NCI-H2196 treated with DMSO at 0.1 percent for 48 hours (cell line): ENCODE measurements at regions not wholly inside any gene's neighbourhood (a gene's known extent, or its start where the extent isn't known, plus 50 kb on each side); places are given as distances from the start of the nearest gene placed in this dataset.

Experiments
- DNase-seq: peaks from one replicate; lab custom pipeline; 2025; ENCODE audit not compliant: unreplicated experiment; lab: John Stamatoyannopoulos, UW

DNA sequence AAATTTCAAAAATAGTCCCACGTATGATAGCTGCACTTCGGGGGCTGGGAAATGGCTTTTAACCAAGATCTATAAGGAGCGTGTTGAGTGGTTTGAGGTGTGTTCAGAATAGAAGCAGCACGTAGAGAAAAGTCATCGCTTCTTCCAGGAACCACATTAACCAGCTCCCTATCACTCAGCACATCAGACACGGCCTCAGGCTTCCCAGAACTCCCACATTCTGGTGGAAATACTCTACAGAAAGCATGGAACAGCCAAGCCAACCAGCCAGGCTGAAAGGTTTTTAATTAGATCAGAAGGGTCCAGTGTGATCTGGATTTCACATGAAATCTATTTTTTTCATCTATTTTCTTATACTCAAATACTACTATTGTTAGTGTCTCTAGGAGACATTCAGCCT is 231.5 kb upstream of the NRP1 start:
- no peak for DNase-seq

DNA sequence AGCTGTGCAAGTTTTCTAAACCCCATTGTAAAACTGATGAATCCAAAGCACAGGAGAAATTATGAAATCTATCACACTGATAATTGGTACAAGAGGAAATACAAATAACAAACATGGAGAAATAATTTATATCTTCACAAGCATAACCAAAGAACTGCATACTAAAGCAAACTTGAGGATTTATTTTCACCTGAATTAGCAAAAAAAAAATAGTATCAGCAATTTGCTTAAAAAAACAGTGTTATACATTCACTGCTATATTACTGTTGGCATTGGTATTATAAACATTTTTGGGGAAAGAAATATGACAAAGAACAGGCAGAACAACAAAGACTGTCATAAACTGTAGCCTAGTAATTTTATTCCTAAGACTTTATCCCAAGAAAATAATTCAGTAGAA is 230.8 kb upstream of the NRP1 start:
- no peak for DNase-seq

DNA sequence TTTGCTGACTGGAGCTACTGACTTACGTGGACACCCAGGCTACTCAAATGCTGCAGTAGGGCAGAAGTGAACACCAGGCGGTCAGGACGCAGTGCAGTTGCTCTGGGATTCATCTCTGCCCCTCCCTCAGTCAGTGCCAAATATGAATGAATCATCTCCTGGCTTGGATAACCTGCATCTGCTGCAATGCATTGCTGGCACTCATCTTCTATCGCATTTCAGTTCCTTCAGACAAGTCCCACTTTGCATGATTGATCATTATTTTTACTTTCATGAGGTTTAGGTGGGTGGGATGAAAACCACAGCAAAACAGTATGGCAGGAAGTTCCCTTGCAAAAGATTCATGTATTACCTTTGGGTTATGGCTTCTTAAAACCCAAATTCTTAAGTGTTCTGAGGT is 224.6 kb upstream of the NRP1 start:
- DNase-seq = no peak

DNA sequence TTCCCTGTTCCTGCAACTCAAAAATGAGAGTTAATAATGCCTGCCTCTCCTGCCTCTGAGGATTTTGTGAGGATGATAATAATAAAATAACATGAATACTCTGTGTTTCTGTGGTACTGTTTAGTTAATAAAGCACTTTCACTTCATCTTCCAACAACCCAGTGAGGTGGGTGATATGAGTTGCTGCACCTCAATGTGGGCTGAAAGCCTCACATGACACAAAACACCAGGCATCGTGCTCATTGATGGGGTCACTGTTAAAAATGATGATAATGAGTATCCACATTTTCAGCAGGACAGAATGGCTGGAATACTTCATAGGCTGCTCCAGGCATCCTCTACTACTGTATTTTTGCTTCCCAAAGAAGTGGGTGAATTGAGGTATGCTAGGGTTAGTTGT is 222.8 kb upstream of the NRP1 start:
- DNase-seq = no peak

DNA sequence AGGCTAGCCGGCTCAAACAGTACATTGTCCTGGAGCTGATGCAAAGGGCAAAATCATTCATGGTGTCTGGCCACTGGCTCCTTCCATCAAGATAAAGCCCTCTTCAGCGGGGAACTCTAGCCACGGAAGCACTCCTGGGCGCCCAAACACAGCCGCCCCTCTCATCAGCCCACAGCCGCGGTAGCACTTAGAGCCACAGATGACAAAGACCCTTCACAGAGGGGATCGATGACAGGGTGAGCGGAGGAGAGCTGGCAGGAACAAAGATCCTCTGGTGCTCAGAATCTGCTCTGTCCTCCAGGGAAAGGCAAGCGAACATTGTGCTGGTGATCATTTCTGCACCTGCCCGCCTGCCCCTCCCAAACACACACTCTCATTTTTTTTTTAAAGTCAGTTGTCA is 222.2 kb upstream of the NRP1 start:
- DNase-seq = no peak

DNA sequence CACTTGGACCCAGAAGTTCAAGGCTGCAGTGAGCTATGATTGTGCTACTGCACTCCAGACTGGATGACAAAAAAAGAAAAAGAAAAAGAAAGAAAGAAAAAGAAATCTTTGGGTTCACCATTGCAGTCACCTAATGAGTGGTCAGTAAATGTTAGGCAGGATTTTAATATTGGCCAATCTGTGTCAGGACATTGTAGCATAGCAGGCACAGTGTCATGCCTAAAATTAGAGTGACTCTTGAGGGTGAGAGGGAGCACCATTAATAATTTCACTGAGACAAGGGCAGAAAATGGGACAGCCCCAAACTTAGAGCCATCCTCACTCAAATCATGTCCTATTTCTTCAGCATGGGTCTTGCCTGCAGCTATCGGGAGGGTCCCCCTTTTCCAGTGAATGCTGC is 221.6 kb upstream of the NRP1 start:
- DNase-seq = no peak

DNA sequence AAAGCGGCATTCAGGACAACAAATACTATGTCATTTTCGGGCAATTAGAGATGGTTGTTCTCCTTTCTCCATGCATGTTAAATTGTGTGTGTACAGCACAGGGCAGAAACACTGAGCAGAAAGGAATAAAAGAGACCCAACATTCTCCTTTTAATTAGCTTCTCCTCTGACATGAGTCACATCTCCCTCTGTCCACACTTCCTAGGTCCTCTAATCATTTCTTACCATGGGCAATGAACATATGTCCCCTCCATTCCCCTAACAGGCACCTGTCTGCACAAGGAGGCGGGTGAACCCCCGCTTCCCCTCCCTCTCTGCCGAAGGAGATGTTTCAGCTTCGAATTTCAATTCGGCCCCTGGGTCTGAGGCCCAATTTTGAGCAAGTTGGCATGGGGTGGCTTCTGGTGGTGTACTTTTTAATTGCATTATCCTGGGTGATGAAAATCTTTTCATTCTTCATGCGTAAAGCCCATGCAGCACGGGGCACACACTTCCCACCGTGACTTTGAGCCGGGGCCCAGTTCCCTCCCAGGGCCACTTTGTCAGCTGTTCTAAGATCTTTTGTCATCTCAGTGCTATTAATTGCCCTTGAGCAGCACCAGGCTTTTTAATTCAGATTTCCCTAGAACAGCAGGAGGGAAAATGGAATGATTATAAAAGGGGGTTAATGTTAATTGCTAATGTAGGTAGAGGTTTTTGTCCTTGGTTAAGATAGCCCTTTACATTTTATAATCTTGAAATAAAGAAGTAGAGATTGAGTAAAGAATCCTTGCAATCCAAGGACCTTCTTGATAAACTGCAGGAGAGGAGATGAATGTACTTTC is 219.5 kb upstream of the NRP1 start:
- no peak for DNase-seq

DNA sequence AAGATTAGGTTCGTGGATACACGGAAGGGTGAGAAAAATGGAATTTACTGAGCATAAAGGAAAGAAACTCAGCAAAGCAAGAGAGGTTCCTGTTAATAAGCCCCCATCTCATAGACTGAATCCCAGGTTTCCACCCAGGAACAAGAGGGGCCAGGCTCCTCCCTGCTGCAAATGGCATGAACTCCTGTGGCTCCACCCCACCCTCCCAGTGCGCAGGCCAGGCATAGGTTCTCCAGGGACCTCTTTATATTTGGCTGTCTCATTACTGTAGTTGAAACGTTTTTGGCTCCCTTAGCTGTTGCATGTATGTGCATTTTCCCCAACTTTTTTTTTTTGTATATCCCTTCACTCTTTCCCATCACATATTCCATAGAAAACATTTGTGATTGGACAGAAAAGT is 217.8 kb upstream of the NRP1 start:
- DNase-seq = no peak

DNA sequence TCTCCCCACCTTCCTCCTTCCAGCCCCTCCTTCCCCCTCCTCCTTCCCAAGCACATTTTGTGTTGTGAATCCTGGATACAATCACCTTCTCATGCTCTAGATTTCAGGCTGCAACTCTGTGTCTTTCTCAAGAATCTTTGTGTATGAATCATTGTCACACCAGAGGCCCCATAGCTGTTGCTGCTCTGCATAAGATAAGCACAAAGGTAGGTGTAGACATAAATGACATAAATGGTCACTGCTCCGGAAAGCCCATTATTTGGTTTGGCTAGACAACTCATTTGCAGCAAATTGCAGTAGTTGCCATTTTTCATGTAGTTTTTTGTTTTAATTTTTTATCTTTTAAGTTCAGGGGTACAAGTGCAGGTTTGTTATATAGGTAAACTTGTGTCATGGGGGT is 216.3 kb upstream of the NRP1 start:
- no peak for DNase-seq

DNA sequence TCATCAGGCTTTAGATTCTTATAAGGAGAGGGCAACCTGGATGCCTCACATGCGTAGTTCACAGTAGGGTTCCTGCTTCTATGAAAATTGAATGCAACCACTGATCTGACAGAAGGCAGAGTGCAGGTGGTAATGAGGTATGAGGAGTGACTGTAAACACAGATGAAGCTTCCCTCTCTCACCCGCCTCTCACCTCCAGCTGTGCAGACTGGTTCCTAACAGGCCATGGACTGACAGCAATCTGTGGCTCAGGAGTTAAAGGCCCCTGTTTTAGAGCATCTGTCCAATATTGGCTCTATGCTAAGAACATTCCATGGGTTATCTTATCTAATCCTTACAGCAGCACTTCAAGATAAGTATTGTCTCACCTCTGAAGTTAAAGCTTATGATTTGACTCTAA is 213.5 kb upstream of the NRP1 start:
- DNase-seq = no peak

DNA sequence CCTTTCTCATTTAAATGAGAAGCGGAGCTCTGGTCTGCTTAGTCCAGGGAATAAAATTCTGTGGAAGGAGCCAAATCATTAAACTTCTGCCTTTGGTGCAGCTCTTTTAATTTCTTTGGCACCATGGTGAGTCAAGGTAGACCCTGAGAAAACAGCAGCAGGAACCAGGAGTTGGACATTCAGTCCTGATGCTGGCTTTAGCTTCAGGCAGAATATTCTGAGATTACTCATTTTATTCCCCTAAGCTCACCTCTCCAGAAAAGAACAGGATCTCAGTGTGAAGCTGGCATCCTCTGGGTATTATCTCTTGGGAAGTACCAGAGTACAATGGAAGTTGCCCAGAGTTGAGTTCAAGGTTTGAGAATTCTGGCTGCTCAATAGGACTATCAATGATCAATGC is 211.6 kb upstream of the NRP1 start:
- no peak for DNase-seq

DNA sequence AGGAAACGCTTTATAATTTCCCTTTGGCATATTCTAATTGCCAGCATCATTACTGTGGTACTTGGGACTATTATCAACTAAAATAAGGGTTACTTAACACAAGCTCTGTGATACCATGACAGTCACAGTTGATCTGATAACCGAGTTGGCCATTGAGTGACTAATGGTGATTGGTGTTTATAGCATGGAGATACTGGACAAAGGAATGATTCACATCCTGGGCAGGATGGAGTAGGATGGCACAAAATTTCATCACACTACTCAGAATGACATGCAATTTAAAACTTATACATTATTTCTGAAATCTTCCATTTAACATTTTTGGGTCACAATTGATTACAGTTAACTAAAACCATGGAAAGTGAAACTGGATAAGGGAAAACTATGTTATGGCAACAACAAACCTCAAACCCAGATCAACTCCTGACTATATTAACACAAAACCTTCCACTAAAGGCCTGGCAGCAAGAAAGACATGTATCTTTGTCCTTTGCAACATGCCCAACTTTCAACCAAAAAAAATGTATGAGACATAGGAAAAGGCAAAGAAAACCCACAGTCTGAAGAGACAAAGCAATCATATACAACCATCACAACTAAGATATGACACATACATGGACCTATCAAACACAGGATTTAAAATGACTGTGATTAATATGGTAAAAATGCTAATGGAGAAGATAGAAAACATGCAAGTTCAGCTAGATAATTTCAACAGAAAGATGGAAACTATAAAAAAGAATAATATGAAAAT is 208.5 kb upstream of the NRP1 start:
- DNase-seq = no peak

DNA sequence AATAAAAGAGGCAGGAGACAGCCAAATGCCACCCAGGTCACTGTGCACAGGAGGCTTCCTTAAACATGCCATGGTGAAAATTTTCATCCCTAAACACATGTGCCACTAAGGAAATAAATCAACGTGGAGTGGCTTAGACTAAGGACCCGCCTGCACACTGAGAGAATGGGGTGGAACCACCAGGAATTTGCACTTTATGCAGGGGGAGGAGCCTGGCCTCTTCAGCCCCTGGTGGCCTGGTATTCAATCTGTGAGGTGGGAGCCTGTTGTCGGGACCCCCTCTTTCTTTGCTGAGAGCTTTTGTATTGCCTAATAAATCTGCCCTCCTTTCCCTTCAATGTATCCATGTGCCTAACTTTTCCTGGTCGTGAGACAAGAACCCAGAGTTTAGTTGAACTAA is 204.6 kb upstream of the NRP1 start:
- DNase-seq = no peak

DNA sequence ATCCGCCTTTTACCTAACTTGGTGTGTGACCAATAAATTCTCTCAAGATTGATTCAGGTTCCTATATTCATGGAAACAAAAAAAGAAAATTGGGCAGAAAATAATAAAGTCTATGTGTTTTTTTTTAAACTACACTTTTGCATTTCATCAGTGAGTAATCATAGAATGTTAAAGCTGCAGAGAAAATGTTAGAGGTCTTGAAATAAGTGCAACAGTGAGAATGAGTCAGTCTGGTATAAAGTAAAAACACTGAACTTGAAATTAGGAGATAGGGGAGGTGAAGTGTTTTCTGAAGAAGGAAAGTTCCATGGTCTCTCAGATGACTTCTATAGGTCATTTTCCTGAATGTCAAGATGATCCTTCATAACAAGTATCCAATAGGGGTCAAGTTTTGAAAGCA is 202.6 kb upstream of the NRP1 start:
- DNase-seq = no peak

DNA sequence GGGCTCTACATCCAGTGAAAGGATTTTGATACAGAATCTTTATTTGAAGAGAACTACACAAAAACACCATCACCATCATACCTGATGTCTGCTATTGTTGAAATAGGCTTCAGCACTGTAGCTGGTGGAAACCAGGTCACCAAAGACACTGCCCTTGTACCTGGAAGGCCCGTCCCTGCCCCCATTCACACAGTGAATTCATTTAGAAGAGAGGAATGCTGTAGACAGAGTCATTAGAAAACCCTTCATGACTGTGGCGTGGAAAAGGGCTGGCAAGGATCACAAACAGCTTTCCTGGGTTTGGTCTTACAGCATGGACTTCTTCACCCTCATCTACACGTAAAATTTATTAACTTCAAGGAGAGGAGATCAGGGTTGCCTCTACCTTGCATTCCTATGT is 202.0 kb upstream of the NRP1 start:
- DNase-seq = no peak

DNA sequence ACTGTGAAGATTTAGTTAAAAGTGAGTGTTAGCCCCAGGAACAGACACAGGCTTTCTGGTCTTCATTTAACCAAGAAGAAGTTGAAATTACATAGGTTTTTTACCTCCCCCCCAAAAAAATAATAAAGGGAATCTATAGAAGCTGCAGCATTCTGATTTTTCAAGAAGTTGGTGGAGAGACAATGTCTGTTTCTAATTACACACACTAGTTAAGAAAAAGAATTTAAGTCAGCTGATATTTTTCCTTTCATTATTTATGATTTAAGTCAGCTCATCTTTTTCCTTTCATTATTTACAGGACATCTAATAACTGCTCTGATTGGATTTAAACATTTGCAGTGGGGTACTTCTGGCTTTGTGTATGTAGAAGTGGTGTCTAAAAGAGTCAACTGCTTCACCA is 201.4 kb upstream of the NRP1 start:
- no peak for DNase-seq

DNA sequence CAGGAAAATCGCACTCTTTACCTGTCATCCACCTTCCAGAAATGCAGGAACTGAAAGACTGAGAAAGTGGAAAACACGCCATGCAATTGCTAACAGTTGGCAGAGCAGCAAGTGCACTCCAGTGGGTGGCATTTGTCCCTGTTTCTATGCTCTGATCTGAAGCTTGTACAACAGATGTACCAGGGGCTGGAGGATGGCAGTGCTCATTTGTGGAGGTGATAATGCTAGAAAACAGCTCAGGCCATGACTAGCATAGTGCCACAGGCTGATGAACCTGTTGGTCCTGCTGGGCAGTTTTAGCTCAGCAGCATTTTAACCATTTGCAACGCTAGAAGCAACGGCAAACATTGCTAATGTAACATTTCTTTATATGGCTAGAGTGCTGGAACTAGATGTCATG is 199.9 kb upstream of the NRP1 start:
- no peak for DNase-seq

DNA sequence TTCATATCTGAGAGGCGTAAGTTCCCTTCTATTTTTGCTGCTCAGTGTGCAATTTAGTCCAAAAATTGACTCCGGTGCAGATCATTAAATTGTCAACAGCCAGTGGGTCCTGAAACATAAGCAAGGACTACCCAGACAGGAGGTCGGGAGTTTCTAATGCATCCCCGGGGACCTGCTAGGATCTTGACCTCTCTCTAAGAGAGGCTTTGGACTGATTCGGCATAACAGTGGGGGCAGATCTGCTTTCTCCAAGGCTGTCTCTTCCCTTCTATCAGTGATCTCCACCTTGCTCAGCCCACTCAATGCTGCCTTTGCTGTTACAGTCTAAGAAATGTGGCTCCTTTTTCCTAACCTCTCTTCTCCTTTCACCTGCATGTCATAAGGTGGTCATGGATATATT is 199.1 kb upstream of the NRP1 start:
- DNase-seq = no peak

DNA sequence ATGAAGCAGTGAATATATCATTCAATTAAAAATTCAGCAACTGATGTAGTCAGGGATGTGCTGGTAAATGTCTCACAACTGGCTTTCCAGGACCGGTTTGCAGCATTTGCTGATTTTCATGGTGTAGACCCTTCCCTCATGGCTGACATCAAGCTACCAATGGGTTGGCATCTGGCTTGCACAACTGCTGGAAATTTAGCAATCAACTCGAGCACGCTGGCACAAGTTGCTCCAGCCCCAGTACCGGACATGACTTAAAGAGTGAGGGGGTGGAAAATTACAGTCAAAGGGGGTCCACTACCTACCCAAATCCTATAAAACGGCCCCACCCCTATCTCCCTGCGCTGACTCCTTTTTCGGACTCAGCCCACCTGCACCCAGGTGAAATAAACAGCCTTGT is 198.4 kb upstream of the NRP1 start:
- DNase-seq = no peak

DNA sequence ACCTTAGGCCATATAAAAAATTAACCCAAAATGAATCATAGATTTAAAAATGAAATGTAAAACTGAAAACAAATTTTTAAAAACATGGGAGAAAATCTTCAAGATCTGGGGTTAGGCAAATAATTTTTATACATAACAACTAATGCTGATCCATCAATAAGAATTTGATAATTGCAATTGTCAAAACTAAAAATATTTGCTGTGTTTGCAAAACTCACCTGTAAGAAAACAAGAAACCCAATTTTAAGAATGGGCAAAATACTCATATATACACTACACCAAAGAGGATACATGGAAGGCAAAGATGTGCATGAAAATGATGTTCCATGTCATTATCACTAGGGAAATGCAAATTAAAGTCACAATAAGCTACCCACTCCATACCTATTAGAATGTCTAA is 194.8 kb upstream of the NRP1 start:
- no peak for DNase-seq

DNA sequence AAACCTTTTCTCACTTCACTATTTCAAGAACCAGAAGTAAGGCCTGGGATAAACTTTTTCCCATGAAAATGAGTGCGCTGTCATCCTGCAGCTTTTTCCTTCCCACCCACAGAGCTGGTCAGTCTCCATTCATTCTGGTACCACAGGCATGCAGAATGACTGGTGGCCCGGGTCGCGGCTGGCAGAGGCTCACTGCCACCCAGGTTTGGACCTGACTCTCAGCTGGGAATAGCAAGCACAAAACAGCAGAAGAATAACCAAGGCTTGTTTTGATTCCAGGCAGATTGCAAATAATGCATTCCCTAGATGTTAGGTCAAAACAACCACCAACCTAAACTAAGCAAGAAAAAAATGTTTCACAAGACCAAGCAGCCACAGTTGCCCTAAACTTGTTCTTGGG is 190.5 kb upstream of the NRP1 start:
- DNase-seq = no peak

DNA sequence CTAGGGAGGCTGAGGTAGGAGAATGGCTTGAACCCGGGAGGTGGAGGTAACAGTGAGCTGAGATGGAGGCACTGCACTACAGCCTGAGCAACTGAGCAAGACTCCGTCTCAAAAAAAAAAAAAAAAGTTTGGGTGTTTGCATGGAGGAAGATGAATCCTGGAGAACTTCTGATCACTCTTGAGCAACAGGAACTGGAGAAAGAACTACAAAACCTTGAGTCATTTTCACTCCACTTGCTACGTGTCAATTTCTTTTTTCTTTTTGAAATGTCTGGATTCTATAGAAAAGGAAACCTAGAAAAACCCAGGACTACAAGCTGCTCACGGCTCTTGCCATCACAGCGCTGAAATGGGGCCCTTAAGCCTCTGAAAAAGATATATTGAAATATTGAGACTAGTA is 189.6 kb upstream of the NRP1 start:
- DNase-seq = no peak
